HG02884 (cell line): ENCODE measurements at regions not wholly inside any gene's neighbourhood (a gene's known extent, or its start where the extent isn't known, plus 50 kb on each side); places are given as distances from the start of the nearest gene placed in this dataset.

ENCODE experiments used
- ATAC-seq: cut with Tn5 transposase; IDR thresholded peaks from one replicate; pipeline ENCODE4 v1.9.1; 2021; ENCODE audit warnings: mild to moderate bottlenecking, moderate library complexity; ENCODE audit not compliant: unreplicated experiment

GRCh38 chr14:46306267-46306666, 345.3 kb downstream of the RPL10L start:
- no peak for ATAC-seq

GRCh38 chr14:46300765-46301164, 350.8 kb downstream of the RPL10L start:
- no peak for ATAC-seq

GRCh38 chr14:46290706-46291105, 360.9 kb downstream of the RPL10L start:
- ATAC-seq, result no peak

GRCh38 chr14:46279776-46280175, 371.8 kb downstream of the RPL10L start:
- ATAC-seq, result no peak

- no peak for ATAC-seq
Observed at GRCh38 chr14:46279327-46279726, 372.3 kb downstream of the RPL10L start.

- ATAC-seq, result no peak
Observed at GRCh38 chr14:46259536-46259935, 392.0 kb downstream of the RPL10L start.

- ATAC-seq, result no peak
Observed at GRCh38 chr14:46256381-46256780, 395.2 kb downstream of the RPL10L start.

GRCh38 chr14:46250113-46250703, 401.4 kb downstream of the RPL10L start:
- ATAC-seq, result no peak

- no peak for ATAC-seq
Observed at GRCh38 chr14:46248001-46248630, 403.5 kb downstream of the RPL10L start.

GRCh38 chr14:46245276-46245675, 406.3 kb downstream of the RPL10L start:
- no peak for ATAC-seq

- no peak for ATAC-seq
Observed at GRCh38 chr14:46233786-46234185, 417.8 kb downstream of the RPL10L start.

- no peak for ATAC-seq
Observed at GRCh38 chr14:46230540-46230939, 421.0 kb downstream of the RPL10L start.

- no peak for ATAC-seq
Observed at GRCh38 chr14:46215801-46216200, 435.8 kb downstream of the RPL10L start.

GRCh38 chr14:46198676-46199075, 452.9 kb downstream of the RPL10L start:
- ATAC-seq, result no peak

GRCh38 chr14:46197856-46198255, 453.7 kb downstream of the RPL10L start:
- ATAC-seq, result no peak
